Type B pancreatic cell (in vitro differentiated cells): ENCODE measurements at regions not wholly inside any gene's neighbourhood (a gene's known extent, or its start where the extent isn't known, plus 50 kb on each side); places are given as distances from the start of the nearest gene placed in this dataset.

Experiments used
- DNase-seq: peaks from one replicate; pipeline ENCODE4 v3.0.0; 2021; ENCODE audit warnings: mixed read lengths; ENCODE audit not compliant: unreplicated experiment; ENCODE audit errors: extremely low spot score
- H3K27ac Mint-ChIP-seq: 2 replicates; pipeline ENCODE4 v1.8.0; 2021; ENCODE audit warnings: mild to moderate bottlenecking, mixed read lengths
- H3K27me3 Mint-ChIP-seq: 2 replicates; pipeline ENCODE4 v1.8.0; 2021; ENCODE audit warnings: mixed read lengths
- H3K36me3 Mint-ChIP-seq: 2 replicates; pipeline ENCODE4 v1.8.0; 2021; ENCODE audit warnings: mixed read lengths
- H3K4me1 Mint-ChIP-seq: one replicate; pipeline ENCODE4 v1.8.0; 2021; ENCODE audit warnings: mixed read lengths; ENCODE audit not compliant: unreplicated experiment
- H3K4me3 Mint-ChIP-seq: 2 replicates; pipeline ENCODE4 v1.8.0; 2021; ENCODE audit warnings: mild to moderate bottlenecking, mixed read lengths
- H3K9me3 Mint-ChIP-seq: 2 replicates; pipeline ENCODE4 v1.8.0; 2021; ENCODE audit warnings: mixed read lengths
- CTCF ChIP-seq: fragments of 200-600 bp; sonication (generic); conservative IDR thresholded peaks from 2 replicates; pipeline ENCODE4 v1.5.0; 2021; ENCODE audit warnings: antibody characterized with exemption, mild to moderate bottlenecking

- Mint-ChIP-seq H3K27me3 (peaks cover 16% of the 10 kb centered on the region), H3K4me1 (no peaks in the 10 kb centered on the region), H3K27ac (no peak overlapping the region), H3K36me3 (no peaks in the 10 kb centered on the region), H3K4me3 (no peak overlapping the region), H3K9me3 (no peaks in the 10 kb centered on the region)
- DNase-seq: no peak
- no peak for TF ChIP-seq CTCF
Measured at GRCh38 chr12:126752021-126752420, 1514.9 kb upstream of the TMEM132C start.

- DNase-seq: no peak
- H3K36me3 Mint-ChIP-seq: no peaks in the 10 kb centered on the region
- no peaks in the 10 kb centered on the region for H3K4me1 Mint-ChIP-seq
- no peak for TF ChIP-seq CTCF
- no peaks in the 10 kb centered on the region for H3K9me3 Mint-ChIP-seq
- peaks cover 8% of the 10 kb centered on the region for H3K27me3 Mint-ChIP-seq
- H3K27ac Mint-ChIP-seq: no peak overlapping the region
- no peak overlapping the region for H3K4me3 Mint-ChIP-seq
Measured at GRCh38 chr12:126757326-126757725, 1509.6 kb upstream of the TMEM132C start.

- H3K27me3 Mint-ChIP-seq: peaks cover 4% of the 10 kb centered on the region
- H3K36me3 Mint-ChIP-seq: no peaks in the 10 kb centered on the region
- no peaks in the 10 kb centered on the region for H3K4me1 Mint-ChIP-seq
- H3K9me3 Mint-ChIP-seq: peaks cover 12% of the 10 kb centered on the region
- no peak overlapping the region for H3K27ac Mint-ChIP-seq
- no peak for DNase-seq
- TF ChIP-seq CTCF: no peak
- no peak overlapping the region for H3K4me3 Mint-ChIP-seq
Measured at GRCh38 chr12:126760092-126760491, 1506.9 kb upstream of the TMEM132C start.

GRCh38 chr12:126761420-126761819 is 1505.5 kb upstream of the TMEM132C start:
- Mint-ChIP-seq H3K4me3 (no peak overlapping the region), H3K9me3 (peaks cover 12% of the 10 kb centered on the region), H3K36me3 (no peaks in the 10 kb centered on the region), H3K4me1 (no peaks in the 10 kb centered on the region), H3K27me3 (peaks cover 4% of the 10 kb centered on the region), H3K27ac (no peak overlapping the region)
- TF ChIP-seq CTCF: no peak
- DNase-seq: no peak

- Mint-ChIP-seq H3K27ac (no peak overlapping the region), H3K4me3 (no peak overlapping the region), H3K4me1 (no peaks in the 10 kb centered on the region), H3K9me3 (peaks cover 17% of the 10 kb centered on the region), H3K27me3 (peaks cover 4% of the 10 kb centered on the region), H3K36me3 (no peaks in the 10 kb centered on the region)
- no peak for TF ChIP-seq CTCF
- DNase-seq: no peak
Measured at GRCh38 chr12:126762150-126762549, 1504.8 kb upstream of the TMEM132C start.

- no peaks in the 10 kb centered on the region for H3K4me1 Mint-ChIP-seq
- no peak overlapping the region for H3K4me3 Mint-ChIP-seq
- H3K36me3 Mint-ChIP-seq: no peaks in the 10 kb centered on the region
Measured at GRCh38 chr12:126763359-126763758, 1503.6 kb upstream of the TMEM132C start.

More at GRCh38 chr12:126763359-126763758, 1503.6 kb upstream of the TMEM132C start:
- no peak for DNase-seq
- no peak for TF ChIP-seq CTCF
- Mint-ChIP-seq H3K27me3 (peaks cover 4% of the 10 kb centered on the region), H3K27ac (no peak overlapping the region), H3K9me3 (peaks cover 17% of the 10 kb centered on the region)
